ENCODE measurements at regions not wholly inside any gene's neighbourhood (a gene's known extent, or its start where the extent isn't known, plus 50 kb on each side); places are given as distances from the start of the nearest gene placed in this dataset.
"Not testable (repeated sequence)": the region's sequence is repeated elsewhere in the genome, so short reads cannot be mapped to it uniquely, and the experiment has no call there.

GRCh38 chr5:104045987-104046386, 483.4 kb upstream of the NUDT12 start:
- DNase-seq, result no peak
- H3K27me3 ChIP-seq (ENCODE audit: insufficient read depth, low read length), result no peaks in the 10 kb centered on the region
- no peak overlapping the region for H3K9ac ChIP-seq (ENCODE audit: extremely low read depth, insufficient read length, low read length)
- no peak overlapping the region for H3K56ac ChIP-seq (ENCODE audit: insufficient read length, low read depth, low read length)
- TF ChIP-seq CTCF (conservative IDR thresholded peaks at IDR 0.05), result no peak
- Mint-ChIP-seq H3K27me3 (ENCODE audit: low read depth) (no peaks in the 10 kb centered on the region), H3K36me3 (ENCODE audit: insufficient read depth in 1 of 3, low read depth in 3 of 3) (no peaks in the 10 kb centered on the region; a peak in 1 of 7 replicates), H3K4me1 (peaks cover 0 to 9% of the 10 kb centered on the region in 2 experiments; a peak in 2 of 4 replicates), H3K27ac (no peak overlapping the region), H3K4me3 (no peak overlapping the region), H3K9me3 (no peaks in the 10 kb centered on the region; a peak in 1 of 5 replicates)
- H3K79me2 ChIP-seq (ENCODE audit: insufficient read depth, low read length), result no peaks in the 10 kb centered on the region
- H3K18ac ChIP-seq (ENCODE audit: insufficient read length, low read depth, low read length), result no peak overlapping the region
- H3K23me2 ChIP-seq (ENCODE audit: insufficient read length, low read depth, low read length, poor library complexity, severe bottlenecking), result no peaks in the 10 kb centered on the region
- no peak overlapping the region for H3K23ac ChIP-seq (ENCODE audit: insufficient read length, low read depth, low read length)
- no peak overlapping the region for H4K91ac ChIP-seq (ENCODE audit: insufficient read length, low read depth, low read length)
- H2BK15ac ChIP-seq (ENCODE audit: low read depth, low read length), result no peak overlapping the region
- no peaks in the 10 kb centered on the region for H3K4me1 ChIP-seq (ENCODE audit: insufficient read depth, low read length)
- no peak overlapping the region for H2AFZ ChIP-seq (ENCODE audit: low read length)
- H2BK12ac ChIP-seq (ENCODE audit: insufficient read length, low read depth, low read length), result no peak overlapping the region
- H4K8ac ChIP-seq (replicated peaks; ENCODE audit: insufficient read length, low read depth, low read length), result no peak overlapping the region
- no peaks in the 10 kb centered on the region for H3K79me1 ChIP-seq (ENCODE audit: insufficient read depth, low read depth, low read length, poor library complexity, severe bottlenecking)
- no peak overlapping the region for H2AK5ac ChIP-seq (ENCODE audit: insufficient read length, low read length)
- no peak overlapping the region for H2BK120ac ChIP-seq (ENCODE audit: low read depth, low read length, poor library complexity, severe bottlenecking)
- no peaks in the 10 kb centered on the region for H4K20me1 ChIP-seq (ENCODE audit: control insufficient read depth, insufficient read depth, insufficient read length)
- H3K9me3 ChIP-seq (ENCODE audit: control insufficient read depth, low read depth, low read length), result no peaks in the 10 kb centered on the region
- H3K14ac ChIP-seq (ENCODE audit: insufficient read depth, low read length), result no peak overlapping the region
- no peak overlapping the region for H4K5ac ChIP-seq (ENCODE audit: insufficient read length, low read depth, low read length)
- H2BK20ac ChIP-seq (ENCODE audit: low read depth, low read length, poor library complexity, severe bottlenecking), result no peak overlapping the region
- no peak overlapping the region for H3K27ac ChIP-seq (ENCODE audit: insufficient read length, low read depth, low read length)
- H3T11ph ChIP-seq (ENCODE audit: low read length), result no peak overlapping the region
- no peak overlapping the region for H3K4me2 ChIP-seq (ENCODE audit: insufficient read depth, insufficient read length, low read length)
- H3K4ac ChIP-seq (ENCODE audit: low read depth, low read length), result no peak overlapping the region
- H2BK5ac ChIP-seq (ENCODE audit: insufficient read length, low read length), result no peak overlapping the region

GRCh38 chr5:104039871-104040270, 477.3 kb upstream of the NUDT12 start:
- H2AFZ ChIP-seq (ENCODE audit: low read length); H4K5ac ChIP-seq (ENCODE audit: insufficient read length, low read depth, low read length); H2BK120ac ChIP-seq (ENCODE audit: low read depth, low read length, poor library complexity, severe bottlenecking); H4K20me1 ChIP-seq (ENCODE audit: control insufficient read depth, insufficient read depth, insufficient read length); H3K79me2 ChIP-seq (ENCODE audit: insufficient read depth, low read length); H3T11ph ChIP-seq (ENCODE audit: low read length); H3K14ac ChIP-seq (ENCODE audit: insufficient read depth, low read length); H3K18ac ChIP-seq (ENCODE audit: insufficient read length, low read depth, low read length); H3K27me3 Mint-ChIP-seq (ENCODE audit: low read depth); H3K4ac ChIP-seq (ENCODE audit: low read depth, low read length); H3K56ac ChIP-seq (ENCODE audit: insufficient read length, low read depth, low read length); H3K27me3 ChIP-seq (ENCODE audit: insufficient read depth, low read length); H2BK20ac ChIP-seq (ENCODE audit: low read depth, low read length, poor library complexity, severe bottlenecking); H2BK5ac ChIP-seq (ENCODE audit: insufficient read length, low read length); H3K4me2 ChIP-seq (ENCODE audit: insufficient read depth, insufficient read length, low read length); H3K23ac ChIP-seq (ENCODE audit: insufficient read length, low read depth, low read length); H2BK15ac ChIP-seq (ENCODE audit: low read depth, low read length); H3K9ac ChIP-seq (ENCODE audit: extremely low read depth, insufficient read length, low read length); H3K4me1 Mint-ChIP-seq; DNase-seq; H3K27ac Mint-ChIP-seq; H3K4me3 Mint-ChIP-seq; H3K4me1 ChIP-seq (ENCODE audit: insufficient read depth, low read length); H3K9me3 ChIP-seq (ENCODE audit: control insufficient read depth, low read depth, low read length); H3K36me3 Mint-ChIP-seq (ENCODE audit: insufficient read depth in 1 of 3, low read depth in 3 of 3); H3K23me2 ChIP-seq (ENCODE audit: insufficient read length, low read depth, low read length, poor library complexity, severe bottlenecking); H2AK5ac ChIP-seq (ENCODE audit: insufficient read length, low read length); H3K79me1 ChIP-seq (ENCODE audit: insufficient read depth, low read depth, low read length, poor library complexity, severe bottlenecking); H2BK12ac ChIP-seq (ENCODE audit: insufficient read length, low read depth, low read length); H4K8ac ChIP-seq (replicated peaks; ENCODE audit: insufficient read length, low read depth, low read length); H3K9me3 Mint-ChIP-seq; H4K91ac ChIP-seq (ENCODE audit: insufficient read length, low read depth, low read length); H3K27ac ChIP-seq (ENCODE audit: insufficient read length, low read depth, low read length): not testable (repeated sequence)
- WGBS (ENCODE audit: extremely low coverage, insufficient read length, low lambda C conversion rate), result no CpG with 5 or more reads among the region's 4 CpGs
